ENCODE measurements at regions not wholly inside any gene's neighbourhood (a gene's known extent, or its start where the extent isn't known, plus 50 kb on each side); places are given as distances from the start of the nearest gene placed in this dataset.

DNA sequence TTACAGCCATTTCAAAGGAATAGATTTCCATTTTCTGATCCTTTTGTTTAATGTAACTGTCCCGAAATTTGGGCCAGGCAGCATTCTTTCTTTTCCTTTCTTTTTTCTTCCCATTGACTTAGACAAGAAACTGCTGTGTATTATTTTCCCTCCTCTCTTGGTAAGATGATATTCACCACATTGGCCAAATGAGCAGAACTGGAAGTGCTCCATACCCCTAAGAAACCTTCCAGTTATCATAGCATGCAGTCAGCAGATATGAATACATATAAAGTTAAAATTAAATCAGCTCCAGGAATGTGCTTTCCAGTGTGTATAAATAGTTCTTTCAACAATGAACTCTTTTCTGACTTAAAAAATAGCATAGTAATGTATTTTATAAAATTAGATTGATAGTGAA, 168.5 kb upstream of the GAS1 start:
- no peak for DNase-seq (ENCODE audit: low read depth in 1 of 2, low spot score in 1 of 2)

DNA sequence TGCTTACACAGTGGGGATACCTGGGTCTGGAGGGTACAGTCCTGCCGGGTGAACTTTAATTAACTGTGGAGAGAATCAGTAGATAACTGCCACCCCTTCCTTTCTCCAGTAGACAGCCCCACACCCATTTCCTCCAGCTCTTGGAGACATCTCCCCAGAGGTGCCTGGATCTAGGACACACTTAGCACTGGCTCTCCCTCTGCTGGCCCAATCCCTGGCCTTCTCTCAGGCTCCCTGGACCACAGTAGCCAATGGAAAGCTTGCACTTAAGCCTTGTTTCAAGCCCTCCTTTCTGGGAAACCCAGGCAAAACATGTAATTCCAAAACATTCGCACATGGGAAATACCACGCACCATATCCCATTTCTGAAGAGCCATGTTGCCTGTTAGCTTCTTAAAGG, 169.2 kb upstream of the GAS1 start:
- no peak for DNase-seq (ENCODE audit: low read depth in 1 of 2, low spot score in 1 of 2)

DNA sequence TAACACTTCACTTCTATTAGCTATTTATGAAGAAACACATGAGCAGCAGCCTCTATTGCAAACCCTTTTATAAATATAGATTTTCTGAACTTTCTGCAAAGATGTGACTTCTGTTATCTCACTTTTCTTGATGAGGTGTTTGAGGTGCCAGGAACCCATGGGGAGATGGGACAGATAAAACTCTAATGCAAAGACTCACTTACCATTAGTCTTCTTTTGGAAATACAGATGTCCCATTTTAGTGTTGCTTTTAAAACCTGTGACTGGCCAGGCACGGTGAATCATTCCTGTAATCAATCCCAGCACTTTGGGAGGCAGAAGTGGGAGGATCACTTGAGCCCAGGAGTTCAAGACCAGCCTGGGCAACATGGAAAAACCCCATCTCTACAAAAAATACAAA, 171.3 kb upstream of the GAS1 start:
- DNase-seq (ENCODE audit: low read depth in 1 of 2, low spot score in 1 of 2), result no peak

DNA sequence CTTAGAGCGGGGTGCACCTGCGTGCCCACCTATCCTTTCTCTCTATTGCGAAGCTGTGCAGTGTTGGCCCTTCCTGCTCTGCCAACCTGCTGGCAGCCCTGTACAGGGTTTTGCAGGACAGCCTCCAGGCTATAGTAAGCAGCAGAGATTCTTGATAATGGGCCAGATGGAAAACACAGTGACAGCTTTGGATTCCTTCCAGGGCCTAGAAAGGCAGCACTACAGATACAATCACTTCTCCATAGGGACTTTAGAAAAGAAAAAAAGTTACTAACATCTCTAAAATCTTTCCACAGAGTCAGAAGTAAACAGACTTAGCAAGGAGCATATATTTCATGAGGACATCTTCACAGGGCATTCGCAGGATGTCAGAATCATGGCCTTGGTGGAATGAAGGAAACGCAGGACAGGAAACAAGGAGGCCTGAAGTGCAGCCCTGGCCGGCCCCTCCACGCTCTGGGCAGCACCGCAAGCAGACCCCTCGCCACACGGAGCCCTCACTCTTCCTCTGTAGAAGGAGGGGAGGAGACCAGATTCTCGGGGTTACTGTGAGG, 172.1 kb upstream of the GAS1 start:
- no peak for DNase-seq (ENCODE audit: low read depth in 1 of 2, low spot score in 1 of 2)

DNA sequence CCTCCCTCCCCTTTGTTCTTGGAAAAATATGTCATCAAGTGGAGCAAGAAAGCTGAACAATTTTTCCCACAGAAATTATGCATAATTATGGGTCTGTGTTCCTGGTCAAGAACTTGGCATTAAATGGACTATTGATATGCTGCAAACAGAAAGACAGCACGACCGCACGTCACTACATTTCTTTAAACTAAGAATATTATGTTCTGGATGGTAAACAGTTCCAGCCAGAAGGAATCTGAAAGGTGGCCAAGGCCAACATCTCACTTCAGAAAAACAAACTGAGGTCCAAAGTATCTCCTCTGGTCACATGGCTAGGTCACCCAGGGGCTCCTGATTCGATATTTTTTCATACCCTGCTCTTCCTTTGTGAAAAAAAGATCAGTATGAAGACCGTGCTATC, 173.3 kb upstream of the GAS1 start:
- no peak for DNase-seq (ENCODE audit: low read depth in 1 of 2, low spot score in 1 of 2)

DNA sequence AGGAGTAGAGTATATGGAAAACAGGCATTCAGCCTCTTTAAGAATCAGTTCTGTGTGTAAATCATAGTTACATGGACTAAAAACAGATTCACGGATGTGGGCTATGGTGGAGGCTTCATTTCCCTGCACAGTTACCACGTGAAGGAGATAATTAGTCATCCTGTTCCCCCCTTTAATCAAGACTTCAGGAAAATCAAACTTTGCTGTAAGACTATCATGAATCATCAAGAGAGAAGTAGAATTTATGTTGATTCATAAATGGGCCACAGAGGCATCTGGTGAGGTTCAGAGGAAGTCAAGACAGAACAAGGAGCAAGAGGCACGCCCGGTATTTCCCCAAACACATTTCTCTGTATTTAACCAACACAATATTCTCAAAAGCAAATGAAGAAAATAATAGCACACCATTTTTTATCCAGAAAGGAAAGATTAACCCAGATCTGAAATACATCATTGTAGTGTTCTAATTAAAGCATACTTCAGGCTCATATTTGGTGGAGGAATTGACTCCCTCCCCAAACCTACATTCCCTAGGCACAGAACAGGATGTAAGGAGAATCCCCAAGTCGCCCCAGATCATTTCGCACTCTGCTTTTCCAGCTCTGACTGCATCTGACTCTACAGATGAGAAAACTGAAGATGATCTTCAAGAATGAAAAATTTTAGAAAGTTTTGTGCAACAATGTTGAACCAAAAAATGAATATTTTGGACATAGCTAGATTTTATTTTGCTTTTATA, 175.8 kb upstream of the GAS1 start:
- peak in 1 of 2 donors; percentile 2 for DNase-seq (ENCODE audit: low read depth in 1 of 2, low spot score in 1 of 2)

DNA sequence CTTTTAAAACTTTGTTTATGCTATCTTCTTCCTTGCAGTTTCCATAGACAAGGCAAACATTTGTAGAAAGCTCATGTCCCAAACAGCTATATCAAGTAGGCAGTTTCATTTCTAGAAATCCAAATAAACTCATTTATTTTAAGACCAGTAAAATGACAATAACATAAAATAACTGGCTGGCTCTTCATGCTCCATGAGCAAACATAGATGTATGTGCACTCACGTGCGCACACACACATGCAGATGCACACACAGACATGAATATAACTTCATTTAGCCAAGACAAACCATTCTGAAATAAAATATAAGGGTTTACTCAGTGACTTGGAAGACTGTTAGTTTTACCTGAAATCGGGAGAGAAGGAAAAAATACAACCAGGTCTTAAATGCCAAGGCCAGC, 176.5 kb upstream of the GAS1 start:
- DNase-seq (ENCODE audit: low read depth in 1 of 2, low spot score in 1 of 2), result no peak

DNA sequence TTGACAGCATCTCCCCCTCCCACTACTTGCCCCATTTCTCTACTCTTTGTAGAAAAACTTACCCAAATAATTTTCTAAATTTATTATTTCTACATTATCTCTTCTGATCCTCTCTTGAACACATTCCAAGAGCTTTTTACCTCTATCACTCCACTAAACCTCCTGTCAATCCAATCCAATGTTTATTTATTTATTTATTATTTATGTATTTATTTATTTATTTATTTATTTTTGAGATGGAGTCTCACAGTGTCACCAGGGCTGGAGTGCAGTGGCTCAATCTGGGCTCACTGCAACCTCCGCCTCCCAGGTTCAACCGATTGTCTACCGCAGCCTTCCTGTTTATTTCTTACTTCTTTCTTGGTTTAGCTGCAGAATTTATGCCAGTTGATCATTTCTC, 178.5 kb upstream of the GAS1 start:
- no peak for DNase-seq (ENCODE audit: low read depth in 1 of 2, low spot score in 1 of 2)

DNA sequence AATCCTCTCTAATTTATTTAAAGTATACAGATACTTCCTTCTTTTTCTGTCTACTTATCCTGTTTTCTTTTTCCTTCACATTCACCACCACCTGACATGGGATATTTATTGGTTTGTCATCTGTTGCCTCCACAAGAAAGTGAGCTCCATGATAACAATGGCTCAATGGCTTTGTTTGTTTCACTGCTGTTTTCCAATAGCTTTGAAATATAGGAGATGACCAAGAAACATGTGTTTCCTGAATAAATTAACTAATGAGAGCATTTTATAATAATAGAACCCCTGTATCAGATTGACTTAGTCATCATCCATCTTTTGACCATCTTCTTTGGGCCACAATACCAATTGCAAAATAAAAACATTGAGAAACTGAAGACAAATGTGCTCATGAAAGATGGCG, 180.2 kb upstream of the GAS1 start:
- DNase-seq (ENCODE audit: low read depth in 1 of 2, low spot score in 1 of 2), result no peak

DNA sequence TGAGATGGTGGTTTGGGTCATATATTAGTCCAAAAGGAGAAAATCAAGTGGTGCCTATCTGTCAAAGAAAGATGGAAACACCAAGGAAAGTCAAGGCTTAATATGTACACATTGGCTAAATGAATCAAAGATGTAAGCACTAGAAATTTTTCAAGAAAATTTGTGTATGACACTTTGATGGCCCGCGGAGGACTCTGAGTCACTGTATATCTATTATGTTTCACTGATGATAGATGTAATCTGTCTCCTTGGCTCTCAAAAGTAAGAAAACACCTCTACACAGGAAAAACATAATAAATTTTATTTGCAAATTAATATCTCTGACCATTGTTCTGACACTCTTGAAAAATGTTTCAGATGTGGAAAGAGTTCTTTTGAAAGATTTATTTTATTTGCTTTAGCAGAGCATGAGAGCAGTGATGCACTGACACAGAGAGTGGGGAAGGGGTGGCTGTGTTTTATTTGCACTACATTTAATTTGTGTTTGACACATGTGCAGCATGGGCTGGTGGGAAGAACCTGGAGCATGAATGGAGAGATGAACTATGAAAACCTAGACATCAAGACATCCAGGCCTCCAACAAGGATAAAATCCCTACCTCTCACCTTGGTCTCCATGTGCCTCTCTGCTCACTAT, 180.8 kb upstream of the GAS1 start:
- DNase-seq (ENCODE audit: low read depth in 1 of 2, low spot score in 1 of 2), result no peak

DNA sequence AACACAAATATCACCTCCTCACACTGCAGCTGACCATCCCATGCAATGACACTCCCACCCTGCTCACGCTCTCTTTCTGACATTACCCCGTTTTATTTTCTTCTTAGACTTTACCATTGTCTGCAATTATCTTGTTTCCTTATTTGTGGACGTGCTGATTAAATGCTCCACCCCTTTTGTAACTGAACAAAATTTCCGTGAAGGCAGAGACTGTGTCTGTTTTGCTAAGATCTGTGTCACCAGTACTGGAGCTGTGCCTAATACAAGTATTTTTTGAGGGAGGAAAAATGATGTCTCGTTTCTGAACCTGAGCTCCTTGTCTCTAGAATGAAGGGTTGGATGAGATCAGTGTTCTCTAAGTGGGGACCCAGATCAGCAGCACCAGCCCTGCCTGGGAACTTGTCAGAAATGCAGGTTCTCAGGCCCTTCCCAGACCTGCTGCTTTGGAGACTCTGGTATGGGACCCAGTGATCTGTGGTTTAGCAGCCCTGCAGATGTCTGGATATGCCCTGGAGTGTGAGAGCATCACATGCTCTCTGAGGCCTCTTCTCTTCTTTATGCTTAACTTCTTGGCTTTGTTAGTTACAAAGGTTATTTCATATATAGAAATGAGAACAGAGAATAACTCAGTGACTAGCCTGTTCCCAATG, 181.7 kb upstream of the GAS1 start:
- DNase-seq (ENCODE audit: low read depth in 1 of 2, low spot score in 1 of 2), result no peak

DNA sequence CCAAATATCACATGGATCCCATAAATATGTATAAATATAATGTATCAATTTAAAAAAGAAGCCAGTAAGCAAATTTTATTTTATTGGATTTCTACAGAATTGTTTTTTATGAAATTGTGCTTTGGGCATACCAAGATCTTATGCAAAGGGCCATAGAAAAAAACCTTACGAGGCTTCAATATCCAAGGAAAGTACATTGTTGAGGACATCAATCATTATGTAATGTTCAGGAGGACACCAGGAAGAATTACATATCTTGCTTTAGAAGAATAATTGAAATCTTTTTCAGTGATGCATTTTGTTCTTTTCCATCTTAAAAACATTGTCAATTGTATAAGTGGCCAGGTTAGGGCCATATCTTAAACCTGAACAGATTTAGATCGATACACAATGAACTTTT, 187.8 kb upstream of the GAS1 start:
- DNase-seq (ENCODE audit: low read depth in 1 of 2, low spot score in 1 of 2), result no peak

DNA sequence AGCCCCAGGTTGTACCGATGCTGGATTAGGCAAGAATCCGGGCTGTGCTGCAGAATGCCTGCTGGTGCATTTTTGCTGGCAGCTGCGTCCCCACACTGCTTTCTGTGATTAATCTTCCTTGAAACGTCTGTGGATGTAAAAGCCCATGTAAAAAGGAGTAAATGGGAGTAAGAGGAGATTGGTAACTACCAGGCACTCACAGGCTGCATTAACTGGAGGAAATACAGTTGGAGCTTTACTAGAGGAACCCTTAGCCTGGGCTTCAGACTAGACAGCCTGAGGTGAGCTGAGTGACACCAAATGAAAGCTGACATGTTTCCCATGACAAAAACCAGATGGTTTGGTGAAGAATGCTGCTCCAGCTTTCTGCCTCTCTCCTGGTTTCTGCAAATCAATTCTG, 190.4 kb upstream of the GAS1 start:
- DNase-seq (ENCODE audit: low read depth in 1 of 2, low spot score in 1 of 2), result no peak

DNA sequence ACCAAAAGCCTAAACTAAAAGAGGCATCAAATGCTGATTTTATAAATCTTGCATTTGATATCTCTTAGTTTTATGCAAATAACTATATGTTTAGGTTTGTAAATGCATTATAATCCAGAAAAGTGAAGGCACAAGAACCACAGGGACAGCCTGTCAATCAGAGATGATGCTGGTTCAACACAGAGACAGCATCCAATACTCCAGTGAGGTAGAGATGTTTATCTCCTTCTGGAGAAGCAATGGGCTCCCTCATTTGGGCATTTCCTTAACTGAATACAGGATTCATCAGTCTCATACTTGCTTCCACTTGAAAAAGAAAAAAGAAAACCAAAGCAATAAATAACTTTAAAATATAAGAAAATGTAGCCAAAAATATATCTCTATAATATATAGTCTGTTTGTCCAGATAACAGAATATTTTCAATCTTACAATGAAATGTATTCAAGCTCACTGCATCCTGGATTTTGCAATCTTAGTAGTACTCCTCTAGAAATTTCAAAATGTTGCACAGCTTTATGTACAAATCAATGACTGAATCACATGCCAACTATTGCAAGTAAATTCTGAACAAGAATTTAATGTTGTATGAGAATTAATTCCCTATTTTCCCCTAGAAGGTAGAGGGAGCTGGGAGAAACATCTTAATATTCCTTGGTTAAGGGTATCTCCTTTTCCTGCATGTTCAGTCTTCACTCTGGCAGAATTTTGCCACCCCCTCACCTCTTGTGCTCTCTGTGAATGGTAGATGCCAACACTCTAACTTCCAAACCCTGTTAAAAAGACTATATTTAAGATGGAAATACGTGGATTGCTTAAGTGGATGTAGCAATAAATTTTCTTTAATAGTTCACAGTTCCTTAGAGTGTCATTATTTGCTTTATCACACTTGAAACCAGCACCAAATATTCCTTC, 191.1 kb upstream of the GAS1 start:
- no peak for DNase-seq (ENCODE audit: low read depth in 1 of 2, low spot score in 1 of 2)

DNA sequence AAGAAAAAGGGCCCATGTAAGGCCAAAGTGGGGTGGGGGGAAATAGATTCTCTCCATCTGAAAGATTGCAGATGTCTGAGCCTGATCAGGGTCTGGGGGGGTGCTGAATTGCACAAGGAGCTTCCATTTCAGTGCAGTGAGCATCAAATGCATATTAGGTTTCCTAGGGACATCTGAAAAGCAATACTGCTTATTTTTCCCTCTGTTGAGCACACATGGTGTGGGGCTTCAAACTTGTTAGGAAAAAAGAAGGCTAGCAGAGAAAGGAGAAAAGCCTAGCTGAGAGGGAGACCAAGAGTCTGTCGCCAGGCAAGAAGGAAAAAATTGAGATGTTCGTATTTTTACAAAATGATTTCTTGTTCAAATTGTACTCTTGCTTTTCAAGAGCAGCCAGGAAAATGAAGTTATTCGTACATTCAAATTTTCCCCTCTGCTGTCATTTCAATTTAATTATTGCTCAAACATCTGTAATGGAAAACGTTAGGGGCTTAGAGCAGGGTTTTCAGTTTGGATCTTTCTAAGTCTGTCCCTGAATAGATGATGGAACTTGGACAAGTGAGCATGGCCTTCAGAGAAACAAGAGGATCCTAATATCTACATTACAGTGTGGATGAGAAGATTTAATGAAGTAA, 191.9 kb upstream of the GAS1 start:
- no peak for DNase-seq (ENCODE audit: low read depth in 1 of 2, low spot score in 1 of 2)

DNA sequence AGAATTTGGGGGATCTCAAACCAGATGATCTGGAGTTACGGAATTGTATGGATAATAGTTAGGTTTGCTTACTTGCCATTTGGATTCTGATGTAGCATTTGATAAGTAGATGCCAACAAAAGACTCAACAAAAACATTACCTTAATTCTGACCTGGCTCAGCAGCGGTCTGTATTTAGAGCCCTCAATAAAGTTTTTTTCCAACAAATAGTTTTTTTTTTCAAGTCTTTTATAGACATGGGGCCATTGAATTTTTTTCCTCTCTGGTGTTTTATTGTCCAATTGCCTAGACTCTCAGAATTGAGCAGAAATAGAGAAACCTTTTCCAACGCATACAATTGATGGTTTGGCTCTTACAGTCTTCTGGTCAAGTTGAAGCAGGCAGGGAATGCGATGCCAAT, 192.8 kb upstream of the GAS1 start:
- DNase-seq (ENCODE audit: low read depth in 1 of 2, low spot score in 1 of 2), result no peak

DNA sequence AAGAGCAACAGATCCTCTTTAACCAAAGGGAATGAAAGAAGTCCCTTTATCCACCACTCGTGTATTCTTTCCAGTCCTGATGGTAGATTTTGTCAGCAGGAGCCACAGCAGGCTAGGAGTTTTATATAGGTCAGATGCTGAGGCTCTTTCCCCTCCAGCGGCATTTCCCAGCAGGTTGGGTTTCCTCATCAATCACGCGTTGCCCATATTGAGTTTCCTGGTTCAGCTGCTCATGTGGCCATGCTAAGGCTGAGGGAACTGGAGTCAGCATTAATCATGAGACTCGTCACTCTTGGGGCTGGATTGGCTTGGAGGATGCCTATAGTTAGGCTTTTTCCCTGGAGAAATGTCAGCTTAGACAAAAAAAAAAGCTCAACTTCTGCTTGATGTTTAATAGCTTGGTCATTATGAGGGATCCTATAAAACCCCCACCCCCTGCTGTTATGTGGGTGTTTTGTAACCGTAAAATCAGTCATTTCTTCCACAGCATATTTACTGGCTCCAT, 193.4 kb upstream of the GAS1 start:
- no peak for DNase-seq (ENCODE audit: low read depth in 1 of 2, low spot score in 1 of 2)

DNA sequence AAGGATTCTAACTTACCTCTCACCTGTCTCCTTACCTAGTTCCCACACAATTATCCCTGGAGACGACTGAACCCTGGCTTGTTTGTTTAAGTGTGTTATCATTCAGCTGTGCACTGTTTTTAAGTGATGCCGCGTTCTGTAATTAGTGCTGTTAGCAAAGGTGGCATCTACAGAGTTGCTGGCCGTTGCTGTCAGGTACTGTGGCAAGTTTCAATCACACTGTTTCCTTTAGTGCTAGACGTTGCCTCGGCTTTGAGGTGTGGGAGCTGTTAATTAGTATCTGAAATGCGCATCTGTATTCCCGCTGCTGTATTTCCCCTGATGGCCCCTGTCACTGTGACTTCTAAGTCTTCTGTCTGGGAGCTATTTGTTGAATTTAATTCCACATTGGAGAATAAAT, 193.8 kb upstream of the GAS1 start:
- no peak for DNase-seq (ENCODE audit: low read depth in 1 of 2, low spot score in 1 of 2)

DNA sequence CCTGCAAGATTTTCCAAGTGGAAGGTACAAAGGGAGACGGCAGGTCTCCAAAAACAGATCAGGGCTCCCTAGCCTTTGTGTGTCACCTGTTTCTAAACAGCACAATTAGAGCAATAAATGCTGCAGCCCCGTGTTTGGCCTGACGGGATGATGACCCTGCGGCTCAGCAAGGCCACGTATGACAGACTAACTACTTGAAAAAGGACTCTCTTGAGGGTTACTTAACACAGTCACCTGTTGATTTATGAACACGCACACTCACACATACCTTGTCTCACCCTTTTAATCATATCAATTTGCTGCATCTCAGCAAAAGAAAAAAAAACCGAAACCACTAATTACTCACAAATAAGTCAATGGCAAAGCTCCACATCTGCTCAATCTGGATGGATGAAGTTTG, 199.6 kb upstream of the GAS1 start:
- DNase-seq (ENCODE audit: low read depth in 1 of 2, low spot score in 1 of 2), result no peak

DNA sequence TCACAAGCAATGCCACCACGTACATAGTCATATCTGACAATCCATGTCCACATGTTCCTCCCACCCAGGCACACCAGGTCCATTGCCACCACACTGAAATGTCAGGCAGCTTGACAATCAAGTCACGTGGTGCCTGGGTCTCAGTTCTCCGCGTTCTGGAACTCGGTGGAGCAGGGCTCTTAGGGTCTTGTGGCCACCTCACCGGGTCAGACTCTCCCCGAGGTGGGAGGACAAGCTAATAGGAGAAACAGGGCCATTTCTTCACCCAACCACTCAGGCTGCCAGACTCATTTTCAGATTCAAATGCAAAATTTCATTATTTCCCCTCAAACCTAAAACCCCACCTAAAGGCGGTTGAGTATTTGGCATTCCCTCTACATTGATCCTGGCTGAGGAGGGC, 200.5 kb upstream of the GAS1 start:
- DNase-seq (ENCODE audit: low read depth in 1 of 2, low spot score in 1 of 2), result no peak

Data from activated CD4-positive, alpha-beta T cell treated with anti-CD3 and anti-CD28 coated beads, Interleukin-2, amount 50 U/mL, for 24 hours (primary cell).